ENCODE measurements at regions not wholly inside any gene's neighbourhood (a gene's known extent, or its start where the extent isn't known, plus 50 kb on each side); places are given as distances from the start of the nearest gene placed in this dataset.

DNA sequence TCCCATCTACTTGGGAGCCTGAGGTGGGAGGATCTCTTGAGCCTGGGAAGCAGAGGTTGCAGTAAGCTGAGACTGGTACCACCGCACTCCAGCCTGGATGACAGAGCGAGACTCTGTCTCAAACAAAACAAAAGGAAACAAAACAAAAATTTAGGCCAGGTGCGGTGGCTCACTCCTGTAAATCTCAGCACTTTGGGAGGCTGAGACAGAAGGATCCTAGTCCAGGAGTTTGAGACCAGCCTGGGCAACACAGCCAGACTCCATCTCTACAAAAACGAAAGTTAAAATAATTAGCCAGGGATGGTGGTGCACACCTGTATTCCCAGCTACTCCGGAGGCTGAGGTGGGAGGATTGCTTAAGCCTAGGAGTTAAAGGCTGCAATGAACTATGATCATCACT, 183.2 kb upstream of the ZNF217 start:
- peaks cover 4 to 11% (median 6%) of the 10 kb centered on the region in 4 donors for H3K4me1 ChIP-seq (ENCODE audit: control insufficient read depth in 4 of 4, insufficient read depth in 4 of 4, low read length in 3 of 4)
- no peak for DNase-seq (ENCODE audit: low spot score)
- no peaks in the 10 kb centered on the region for H3K27me3 ChIP-seq (ENCODE audit: control insufficient read depth in 4 of 4, insufficient read depth in 4 of 4, low read length in 3 of 4)
- no peak overlapping the region for H3K9ac ChIP-seq (ENCODE audit: low read depth in 1 of 2, low read length in 2 of 2)
- TF ChIP-seq YY1 (IDR thresholded peaks at IDR 0.05) (no peak), NR2F2 (IDR thresholded peaks at IDR 0.05) (no peak), SP1 (IDR thresholded peaks at IDR 0.05) (no peak), HNF4G (IDR thresholded peaks at IDR 0.05) (no peak), TAF1 (conservative IDR thresholded peaks at IDR 0.05) (no peak), HNF4A (conservative IDR thresholded peaks at IDR 0.05) (no peak), JUND (IDR thresholded peaks at IDR 0.05) (no peak), RAD21 (IDR thresholded peaks at IDR 0.05) (no peak), FOXA1 (IDR thresholded peaks at IDR 0.05) (no peak)
- TF ChIP-seq, protein P1, sequence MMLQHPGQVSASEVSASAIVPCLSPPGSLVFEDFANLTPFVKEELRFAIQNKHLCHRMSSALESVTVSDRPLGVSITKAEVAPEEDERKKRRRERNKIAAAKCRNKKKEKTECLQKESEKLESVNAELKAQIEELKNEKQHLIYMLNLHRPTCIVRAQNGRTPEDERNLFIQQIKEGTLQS (IDR thresholded peaks at IDR 0.05), result no peak
- TF ChIP-seq, protein P2, sequence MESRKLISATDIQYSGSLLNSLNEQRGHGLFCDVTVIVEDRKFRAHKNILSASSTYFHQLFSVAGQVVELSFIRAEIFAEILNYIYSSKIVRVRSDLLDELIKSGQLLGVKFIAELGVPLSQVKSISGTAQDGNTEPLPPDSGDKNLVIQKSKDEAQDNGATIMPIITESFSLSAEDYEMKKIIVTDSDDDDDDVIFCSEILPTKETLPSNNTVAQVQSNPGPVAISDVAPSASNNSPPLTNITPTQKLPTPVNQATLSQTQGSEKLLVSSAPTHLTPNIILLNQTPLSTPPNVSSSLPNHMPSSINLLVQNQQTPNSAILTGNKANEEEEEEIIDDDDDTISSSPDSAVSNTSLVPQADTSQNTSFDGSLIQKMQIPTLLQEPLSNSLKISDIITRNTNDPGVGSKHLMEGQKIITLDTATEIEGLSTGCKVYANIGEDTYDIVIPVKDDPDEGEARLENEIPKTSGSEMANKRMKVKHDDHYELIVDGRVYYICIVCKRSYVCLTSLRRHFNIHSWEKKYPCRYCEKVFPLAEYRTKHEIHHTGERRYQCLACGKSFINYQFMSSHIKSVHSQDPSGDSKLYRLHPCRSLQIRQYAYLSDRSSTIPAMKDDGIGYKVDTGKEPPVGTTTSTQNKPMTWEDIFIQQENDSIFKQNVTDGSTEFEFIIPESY (IDR thresholded peaks at IDR 0.05), result no peak
- 97% methylated on average over 5 of the region's 5 CpGs for WGBS
- H3K36me3 ChIP-seq (ENCODE audit: control insufficient read depth in 4 of 4, insufficient read depth in 3 of 4, low read depth in 1 of 4, low read length in 3 of 4), result no peaks in the 10 kb centered on the region
- no peak overlapping the region for H3K27ac ChIP-seq (ENCODE audit: low read depth in 1 of 2, low read length in 2 of 2)
- H3K4me3 ChIP-seq (ENCODE audit: low read depth in 1 of 3, low read length in 3 of 3), result no peak overlapping the region
- no peaks in the 10 kb centered on the region for H3K9me3 ChIP-seq (ENCODE audit: control insufficient read depth in 4 of 4, low read length in 3 of 4)

DNA sequence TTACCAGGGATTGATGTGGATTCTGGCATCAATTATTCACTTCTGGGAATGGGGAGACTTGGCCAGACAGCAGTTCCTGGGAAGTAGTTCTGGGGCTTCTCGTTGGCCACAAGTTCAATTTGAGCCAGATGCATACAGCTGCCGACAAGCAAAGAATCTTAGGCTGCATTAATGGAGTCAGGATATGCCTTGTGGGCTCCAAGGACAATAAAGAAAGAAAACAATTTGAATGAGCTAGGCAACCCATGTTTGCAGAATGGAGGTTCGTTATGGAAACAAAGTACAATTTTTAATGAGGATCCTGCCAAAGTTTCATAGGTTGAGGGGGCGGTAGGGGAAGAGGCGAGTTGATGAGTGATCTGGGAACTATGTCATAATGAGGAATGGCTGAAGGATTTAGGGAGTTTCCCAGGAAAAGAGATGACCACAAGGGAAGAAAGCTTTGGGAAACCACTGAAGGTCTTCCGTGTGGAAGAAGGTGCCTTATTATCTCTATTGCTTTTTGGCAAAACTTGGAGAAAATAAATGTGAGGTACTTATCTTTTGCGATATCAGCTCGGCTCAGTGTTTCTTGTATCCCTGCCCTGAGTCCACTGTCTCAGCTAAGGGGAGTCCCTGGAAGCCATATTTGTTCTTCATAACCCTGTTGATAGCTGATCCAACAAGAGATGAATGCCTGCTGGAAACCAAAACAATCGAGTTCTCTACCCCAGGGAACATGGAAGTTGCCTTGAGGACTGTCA, 181.0 kb upstream of the ZNF217 start:
- 83% methylated on average over 9 of the region's 9 CpGs for WGBS
- no peak overlapping the region for H3K9ac ChIP-seq (ENCODE audit: low read depth in 1 of 2, low read length in 2 of 2)
- H3K9me3 ChIP-seq (ENCODE audit: control insufficient read depth in 4 of 4, low read length in 3 of 4), result no peaks in the 10 kb centered on the region
- H3K4me3 ChIP-seq (ENCODE audit: low read depth in 1 of 3, low read length in 3 of 3), result no peak overlapping the region
- no peaks in the 10 kb centered on the region for H3K27me3 ChIP-seq (ENCODE audit: control insufficient read depth in 4 of 4, insufficient read depth in 4 of 4, low read length in 3 of 4)
- TF ChIP-seq RAD21 (IDR thresholded peaks at IDR 0.05) (no peak), SP1 (IDR thresholded peaks at IDR 0.05) (no peak), HNF4A (conservative IDR thresholded peaks at IDR 0.05) (no peak), GABPA (IDR thresholded peaks at IDR 0.05 in 1 of 2, conservative IDR thresholded peaks at IDR 0.05 in 1 of 2) (no peak), EGR1 (IDR thresholded peaks at IDR 0.05; ENCODE audit: low read depth in 2 of 2) (no peak), FOXA1 (IDR thresholded peaks at IDR 0.05) (no peak), YY1 (IDR thresholded peaks at IDR 0.05) (no peak), RXRA (IDR thresholded peaks at IDR 0.05) (no peak), TAF1 (conservative IDR thresholded peaks at IDR 0.05) (no peak), HNF4G (IDR thresholded peaks at IDR 0.05) (no peak), FOXA2 (IDR thresholded peaks at IDR 0.05) (no peak)
- TF ChIP-seq, protein P1 (IDR thresholded peaks at IDR 0.05), result no peak
- TF ChIP-seq, protein P3, sequence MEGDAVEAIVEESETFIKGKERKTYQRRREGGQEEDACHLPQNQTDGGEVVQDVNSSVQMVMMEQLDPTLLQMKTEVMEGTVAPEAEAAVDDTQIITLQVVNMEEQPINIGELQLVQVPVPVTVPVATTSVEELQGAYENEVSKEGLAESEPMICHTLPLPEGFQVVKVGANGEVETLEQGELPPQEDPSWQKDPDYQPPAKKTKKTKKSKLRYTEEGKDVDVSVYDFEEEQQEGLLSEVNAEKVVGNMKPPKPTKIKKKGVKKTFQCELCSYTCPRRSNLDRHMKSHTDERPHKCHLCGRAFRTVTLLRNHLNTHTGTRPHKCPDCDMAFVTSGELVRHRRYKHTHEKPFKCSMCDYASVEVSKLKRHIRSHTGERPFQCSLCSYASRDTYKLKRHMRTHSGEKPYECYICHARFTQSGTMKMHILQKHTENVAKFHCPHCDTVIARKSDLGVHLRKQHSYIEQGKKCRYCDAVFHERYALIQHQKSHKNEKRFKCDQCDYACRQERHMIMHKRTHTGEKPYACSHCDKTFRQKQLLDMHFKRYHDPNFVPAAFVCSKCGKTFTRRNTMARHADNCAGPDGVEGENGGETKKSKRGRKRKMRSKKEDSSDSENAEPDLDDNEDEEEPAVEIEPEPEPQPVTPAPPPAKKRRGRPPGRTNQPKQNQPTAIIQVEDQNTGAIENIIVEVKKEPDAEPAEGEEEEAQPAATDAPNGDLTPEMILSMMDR (IDR thresholded peaks at IDR 0.05; ENCODE audit: low read depth, low read length, missing input control), result no peak
- TF ChIP-seq, protein P2 (IDR thresholded peaks at IDR 0.05), result no peak
- TF ChIP-seq, protein P4, sequence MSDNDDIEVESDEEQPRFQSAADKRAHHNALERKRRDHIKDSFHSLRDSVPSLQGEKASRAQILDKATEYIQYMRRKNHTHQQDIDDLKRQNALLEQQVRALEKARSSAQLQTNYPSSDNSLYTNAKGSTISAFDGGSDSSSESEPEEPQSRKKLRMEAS (IDR thresholded peaks at IDR 0.05), result no peak
- H3K27ac ChIP-seq (ENCODE audit: low read depth in 1 of 2, low read length in 2 of 2), result no peak overlapping the region
- peaks cover 4 to 11% (median 6%) of the 10 kb centered on the region in 4 donors for H3K4me1 ChIP-seq (ENCODE audit: control insufficient read depth in 4 of 4, insufficient read depth in 4 of 4, low read length in 3 of 4)
- no peak for DNase-seq (ENCODE audit: low spot score)
- no peaks in the 10 kb centered on the region for H3K36me3 ChIP-seq (ENCODE audit: control insufficient read depth in 4 of 4, insufficient read depth in 3 of 4, low read depth in 1 of 4, low read length in 3 of 4)

Measured in liver (tissue), 8 donors.